ENCODE measurements at regions not wholly inside any gene's neighbourhood (a gene's known extent, or its start where the extent isn't known, plus 50 kb on each side); places are given as distances from the start of the nearest gene placed in this dataset.

DNA sequence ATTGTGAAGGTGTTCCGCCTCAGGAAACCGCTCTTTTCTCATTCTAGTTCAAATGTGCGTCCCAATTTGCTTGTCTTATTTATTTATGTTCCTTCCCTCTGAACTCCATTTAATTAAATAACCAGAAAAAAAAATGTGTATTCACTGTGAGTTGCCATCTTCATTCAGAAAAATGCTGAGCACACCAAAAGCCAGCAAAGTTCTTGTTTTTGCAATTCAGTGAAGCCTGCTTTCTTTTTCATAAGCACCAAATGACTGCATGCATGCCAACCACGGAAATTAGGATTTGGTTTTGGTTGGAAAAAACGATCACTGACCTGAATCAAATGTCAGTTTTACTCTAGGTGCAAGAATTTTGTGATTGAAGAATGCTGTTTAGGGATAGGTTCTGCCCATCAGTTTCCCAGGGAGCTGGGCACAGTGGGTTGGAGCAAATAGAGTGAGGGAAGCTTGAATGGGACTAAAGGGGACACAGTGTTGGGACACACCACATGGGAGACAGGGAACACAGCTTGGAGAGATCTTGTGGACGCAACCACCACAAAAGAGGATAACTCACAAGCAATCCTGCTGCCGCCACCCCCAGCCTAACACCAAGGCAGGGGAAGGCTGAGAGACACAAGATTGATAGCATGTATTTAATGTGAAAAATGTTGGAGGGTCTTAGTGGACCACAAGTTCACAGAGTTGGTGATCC is 183.4 kb upstream of the GALNT2 start:
- no peak for DNase-seq (ENCODE audit: low read depth, low spot score)
- Histone ChIP-seq H3K27me3 (ENCODE audit: control insufficient read depth, insufficient read depth, low read length) (no peaks in the 10 kb centered on the region), H3K4me1 (ENCODE audit: control insufficient read depth, insufficient read depth, low read length) (no peaks in the 10 kb centered on the region), H3K27ac (ENCODE audit: low read length) (no peak overlapping the region), H3K9me3 (ENCODE audit: control insufficient read depth, insufficient read depth, low read length) (no peaks in the 10 kb centered on the region), H3K4me3 (ENCODE audit: low read length) (no peak overlapping the region), H3K36me3 (ENCODE audit: control insufficient read depth, insufficient read depth, low read length) (no peaks in the 10 kb centered on the region)
- WGBS (ENCODE audit: insufficient coverage, insufficient read length): no CpG with 5 or more reads among the region's 7 CpGs

DNA sequence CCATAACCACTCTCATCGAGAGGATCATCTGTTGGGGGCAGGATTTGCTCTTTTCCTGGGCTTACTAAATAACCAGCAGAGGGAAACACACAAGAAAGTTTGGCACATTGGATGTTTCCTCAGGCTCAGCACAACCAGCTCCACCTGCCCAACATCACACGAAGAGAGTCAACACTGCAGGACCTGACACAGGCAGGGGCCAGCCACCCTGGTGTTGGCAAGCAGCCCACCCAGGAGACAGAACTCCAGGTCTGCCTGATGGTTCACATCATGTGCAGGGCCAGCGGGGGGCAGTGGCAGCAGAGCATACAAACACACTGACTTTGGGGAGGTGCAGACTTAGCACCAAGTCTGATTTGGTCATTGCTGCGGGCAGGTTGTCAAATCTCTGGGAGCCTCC is 182.3 kb upstream of the GALNT2 start:
- H3K4me3 ChIP-seq (ENCODE audit: low read length): no peak overlapping the region
- H3K4me1 ChIP-seq (ENCODE audit: control insufficient read depth, insufficient read depth, low read length): no peaks in the 10 kb centered on the region
- no peaks in the 10 kb centered on the region for H3K27me3 ChIP-seq (ENCODE audit: control insufficient read depth, insufficient read depth, low read length)
- H3K27ac ChIP-seq (ENCODE audit: low read length): no peak overlapping the region
- DNase-seq (ENCODE audit: low read depth, low spot score): no peak
- H3K9me3 ChIP-seq (ENCODE audit: control insufficient read depth, insufficient read depth, low read length): no peaks in the 10 kb centered on the region
- no CpG with 5 or more reads among the region's 4 CpGs for WGBS (ENCODE audit: insufficient coverage, insufficient read length)
- H3K36me3 ChIP-seq (ENCODE audit: control insufficient read depth, insufficient read depth, low read length): no peaks in the 10 kb centered on the region

DNA sequence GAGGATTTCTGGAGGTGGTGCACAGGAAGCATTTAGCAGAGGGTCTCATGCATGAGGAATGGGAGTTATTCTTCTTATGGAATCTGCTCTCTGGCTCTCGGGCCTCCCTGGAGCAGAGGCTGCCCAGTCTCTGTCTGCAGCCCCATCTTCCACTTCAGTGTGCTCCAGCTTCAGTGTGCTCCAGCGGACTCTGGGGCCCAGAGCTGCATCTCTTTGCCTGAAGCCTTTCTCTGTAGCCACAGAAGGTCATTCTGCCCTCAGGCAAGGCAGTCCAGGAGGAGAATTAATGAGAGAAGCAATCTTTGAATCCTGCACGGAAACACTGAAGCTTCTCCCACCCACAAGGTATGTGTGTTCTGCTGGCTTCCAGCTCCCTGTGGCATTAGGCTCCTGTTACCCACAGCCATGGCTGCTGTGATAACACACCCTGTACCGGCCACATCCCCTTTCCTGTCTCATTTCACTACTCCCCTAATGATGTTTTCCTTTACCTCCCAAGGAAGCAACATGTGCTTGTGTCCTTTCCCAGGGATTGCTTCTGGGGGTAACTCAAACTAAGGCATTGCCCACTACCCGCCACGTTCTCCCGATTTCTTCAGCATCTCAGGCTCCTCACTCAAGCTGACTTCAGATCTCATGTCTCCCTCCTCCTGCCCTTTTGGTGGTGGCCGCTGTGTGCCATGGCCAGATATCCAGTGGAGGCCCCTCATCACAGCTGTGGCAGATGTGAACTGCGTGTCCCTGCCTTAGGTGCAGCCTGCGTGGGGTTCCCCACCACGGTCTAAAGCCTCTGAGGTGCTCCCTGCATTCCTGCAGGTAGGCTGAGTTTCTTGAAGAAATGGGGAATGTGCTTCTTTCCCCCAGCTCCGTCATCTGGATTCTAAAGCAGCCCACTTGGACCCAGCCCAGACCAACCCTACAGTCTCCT is 181.2 kb upstream of the GALNT2 start:
- Histone ChIP-seq H3K27ac (ENCODE audit: low read length) (no peak overlapping the region), H3K27me3 (ENCODE audit: control insufficient read depth, insufficient read depth, low read length) (no peaks in the 10 kb centered on the region), H3K36me3 (ENCODE audit: control insufficient read depth, insufficient read depth, low read length) (no peaks in the 10 kb centered on the region), H3K9me3 (ENCODE audit: control insufficient read depth, insufficient read depth, low read length) (no peaks in the 10 kb centered on the region), H3K4me1 (ENCODE audit: control insufficient read depth, insufficient read depth, low read length) (no peaks in the 10 kb centered on the region), H3K4me3 (ENCODE audit: low read length) (no peak overlapping the region; the same call in 1 of the 2 replicates)
- WGBS (ENCODE audit: insufficient coverage, insufficient read length): no CpG with 5 or more reads among the region's 12 CpGs
- DNase-seq (ENCODE audit: low read depth, low spot score): no peak

GRCh38 chr1:229886636-229887035 is 180.4 kb upstream of the GALNT2 start:
- Histone ChIP-seq H3K9me3 (ENCODE audit: control insufficient read depth, insufficient read depth, low read length) (no peaks in the 10 kb centered on the region), H3K27me3 (ENCODE audit: control insufficient read depth, insufficient read depth, low read length) (no peaks in the 10 kb centered on the region), H3K36me3 (ENCODE audit: control insufficient read depth, insufficient read depth, low read length) (no peaks in the 10 kb centered on the region), H3K4me3 (ENCODE audit: low read length) (no peak overlapping the region), H3K27ac (ENCODE audit: low read length) (no peak overlapping the region), H3K4me1 (ENCODE audit: control insufficient read depth, insufficient read depth, low read length) (no peaks in the 10 kb centered on the region)
- WGBS (ENCODE audit: insufficient coverage, insufficient read length): no CpG with 5 or more reads among the region's 8 CpGs
- DNase-seq (ENCODE audit: low read depth, low spot score): no peak

DNA sequence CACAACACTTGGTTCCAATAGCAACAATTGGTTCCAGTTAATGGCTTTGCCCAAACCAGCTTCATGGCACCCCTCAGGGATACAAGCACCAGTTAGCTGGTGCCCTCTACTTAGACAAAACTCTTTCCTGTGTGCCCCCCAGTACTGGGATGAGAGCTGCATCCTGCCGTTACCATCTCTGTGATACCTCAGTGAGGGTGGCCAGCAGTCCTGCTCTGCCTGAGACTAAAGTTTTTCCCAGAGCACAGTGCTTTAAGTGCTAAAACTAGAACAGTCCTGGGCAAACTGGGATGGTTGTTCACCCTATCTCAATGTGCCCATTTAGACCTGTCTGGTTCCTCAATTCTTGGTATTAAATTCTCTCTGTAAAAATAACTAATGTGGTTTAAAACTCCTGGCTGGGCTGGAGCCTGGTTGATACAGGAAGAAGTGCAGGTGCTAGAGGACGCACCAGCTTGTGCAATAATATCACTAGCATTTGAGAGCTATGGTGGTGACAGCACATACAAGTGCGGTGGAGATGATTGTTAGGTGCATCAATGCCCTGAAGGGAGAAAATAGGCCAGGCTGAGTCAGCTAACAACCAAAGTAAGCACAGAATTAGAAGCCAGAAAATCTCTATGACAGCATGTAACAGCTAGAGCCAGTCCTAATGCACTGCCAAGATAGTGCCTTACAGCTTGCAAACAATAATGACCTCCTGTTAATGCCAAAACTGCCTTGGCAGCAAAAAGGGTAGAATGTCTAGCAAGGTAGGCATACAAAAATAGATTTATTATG is 179.8 kb upstream of the GALNT2 start:
- H3K27ac ChIP-seq (ENCODE audit: low read length): no peak overlapping the region
- no peaks in the 10 kb centered on the region for H3K36me3 ChIP-seq (ENCODE audit: control insufficient read depth, insufficient read depth, low read length)
- no peak for DNase-seq (ENCODE audit: low read depth, low spot score)
- H3K27me3 ChIP-seq (ENCODE audit: control insufficient read depth, insufficient read depth, low read length): no peaks in the 10 kb centered on the region
- H3K4me3 ChIP-seq (ENCODE audit: low read length): no peak overlapping the region
- H3K9me3 ChIP-seq (ENCODE audit: control insufficient read depth, insufficient read depth, low read length): no peaks in the 10 kb centered on the region
- H3K4me1 ChIP-seq (ENCODE audit: control insufficient read depth, insufficient read depth, low read length): no peaks in the 10 kb centered on the region
- WGBS (ENCODE audit: insufficient coverage, insufficient read length): no CpG with 5 or more reads among the region's 3 CpGs

DNA sequence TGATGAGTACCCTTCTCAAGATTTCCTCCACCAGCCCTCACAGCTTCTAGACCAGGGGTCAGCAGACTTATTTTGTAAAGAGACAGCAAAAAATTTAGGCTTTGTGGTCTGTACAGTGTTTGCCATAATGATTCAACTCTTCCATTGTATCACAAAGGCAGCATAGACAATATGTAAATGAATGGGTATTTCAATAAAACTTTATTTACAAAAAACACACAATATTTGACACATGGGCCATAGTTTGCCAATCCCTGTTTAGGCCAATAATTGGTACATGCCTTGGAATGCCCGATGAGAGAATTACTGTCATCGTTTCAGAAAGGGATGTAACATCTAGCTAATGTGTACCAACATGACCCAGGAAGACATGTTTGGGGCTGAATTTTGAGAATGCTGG is 178.9 kb upstream of the GALNT2 start:
- WGBS (ENCODE audit: insufficient coverage, insufficient read length): no CpG with 5 or more reads among the region's 2 CpGs
- no peak overlapping the region for H3K27ac ChIP-seq (ENCODE audit: low read length)
- no peaks in the 10 kb centered on the region for H3K9me3 ChIP-seq (ENCODE audit: control insufficient read depth, insufficient read depth, low read length)

DNA sequence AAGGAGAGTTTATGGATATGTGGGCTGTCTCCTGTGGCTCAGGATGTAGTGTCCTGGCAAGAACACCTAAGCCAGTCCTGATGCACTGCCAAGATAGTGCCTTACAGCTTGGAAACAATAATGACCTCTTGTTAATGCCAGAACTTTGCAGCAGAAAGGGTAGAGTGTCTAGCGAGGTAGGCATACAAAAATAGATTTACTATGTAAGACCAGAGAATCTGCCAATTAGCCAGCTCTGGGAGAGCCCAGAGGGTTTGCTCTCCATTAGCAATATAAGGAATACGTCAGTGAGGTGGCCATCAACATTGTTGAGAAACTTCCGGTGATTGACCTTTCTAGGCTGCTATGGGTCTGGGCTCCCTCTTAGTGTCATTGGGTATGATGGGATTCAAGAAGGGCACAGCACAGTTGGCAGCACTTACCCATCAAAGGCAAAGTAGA is 178.5 kb upstream of the GALNT2 start:
- Histone ChIP-seq H3K9me3 (ENCODE audit: control insufficient read depth, insufficient read depth, low read length) (no peaks in the 10 kb centered on the region), H3K4me1 (ENCODE audit: control insufficient read depth, insufficient read depth, low read length) (no peaks in the 10 kb centered on the region), H3K27me3 (ENCODE audit: control insufficient read depth, insufficient read depth, low read length) (no peaks in the 10 kb centered on the region), H3K36me3 (ENCODE audit: control insufficient read depth, insufficient read depth, low read length) (no peaks in the 10 kb centered on the region), H3K4me3 (ENCODE audit: low read length) (no peak overlapping the region), H3K27ac (ENCODE audit: low read length) (no peak overlapping the region)
- DNase-seq (ENCODE audit: low read depth, low spot score): no peak
- no CpG with 5 or more reads among the region's 3 CpGs for WGBS (ENCODE audit: insufficient coverage, insufficient read length)

More for the DNA sequence above, 178.9 kb upstream of the GALNT2 start:
- H3K27me3 ChIP-seq (ENCODE audit: control insufficient read depth, insufficient read depth, low read length): no peaks in the 10 kb centered on the region
- H3K4me3 ChIP-seq (ENCODE audit: low read length): no peak overlapping the region
- no peaks in the 10 kb centered on the region for H3K4me1 ChIP-seq (ENCODE audit: control insufficient read depth, insufficient read depth, low read length)
- H3K36me3 ChIP-seq (ENCODE audit: control insufficient read depth, insufficient read depth, low read length): no peaks in the 10 kb centered on the region
- DNase-seq (ENCODE audit: low read depth, low spot score): no peak

GRCh38 chr1:229889031-229889517 is 178.0 kb upstream of the GALNT2 start:
- WGBS (ENCODE audit: insufficient coverage, insufficient read length): no CpG with 5 or more reads among the region's 1 CpG
- no peaks in the 10 kb centered on the region for H3K27me3 ChIP-seq (ENCODE audit: control insufficient read depth, insufficient read depth, low read length)
- H3K4me1 ChIP-seq (ENCODE audit: control insufficient read depth, insufficient read depth, low read length): no peaks in the 10 kb centered on the region
- H3K9me3 ChIP-seq (ENCODE audit: control insufficient read depth, insufficient read depth, low read length): no peaks in the 10 kb centered on the region
- H3K4me3 ChIP-seq (ENCODE audit: low read length): no peak overlapping the region
- DNase-seq (ENCODE audit: low read depth, low spot score): no peak
- no peak overlapping the region for H3K27ac ChIP-seq (ENCODE audit: low read length)
- H3K36me3 ChIP-seq (ENCODE audit: control insufficient read depth, insufficient read depth, low read length): no peaks in the 10 kb centered on the region

DNA sequence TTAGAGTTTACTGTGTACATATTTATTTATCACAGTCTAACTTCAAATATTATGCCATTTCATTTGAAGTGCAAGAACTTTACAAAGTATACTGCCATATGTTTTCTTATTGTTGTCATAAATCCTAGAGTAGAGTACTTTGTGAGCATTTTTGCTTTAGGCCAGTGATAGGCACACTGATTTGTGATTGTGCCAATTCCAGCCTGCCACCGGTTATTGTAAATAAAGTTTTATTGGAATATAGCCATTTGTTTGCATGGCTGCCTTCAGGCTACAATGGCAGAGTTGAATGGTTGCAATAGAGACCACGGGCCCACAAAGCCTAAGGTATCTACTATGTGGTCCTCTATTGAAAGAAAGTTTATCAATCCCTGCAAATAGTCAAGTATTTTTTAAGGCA is 175.8 kb upstream of the GALNT2 start:
- H3K9me3 ChIP-seq (ENCODE audit: control insufficient read depth, insufficient read depth, low read length): no peaks in the 10 kb centered on the region
- no peak for DNase-seq (ENCODE audit: low read depth, low spot score)
- WGBS (ENCODE audit: insufficient coverage, insufficient read length): no CpG with 5 or more reads among the region's 2 CpGs

DNA sequence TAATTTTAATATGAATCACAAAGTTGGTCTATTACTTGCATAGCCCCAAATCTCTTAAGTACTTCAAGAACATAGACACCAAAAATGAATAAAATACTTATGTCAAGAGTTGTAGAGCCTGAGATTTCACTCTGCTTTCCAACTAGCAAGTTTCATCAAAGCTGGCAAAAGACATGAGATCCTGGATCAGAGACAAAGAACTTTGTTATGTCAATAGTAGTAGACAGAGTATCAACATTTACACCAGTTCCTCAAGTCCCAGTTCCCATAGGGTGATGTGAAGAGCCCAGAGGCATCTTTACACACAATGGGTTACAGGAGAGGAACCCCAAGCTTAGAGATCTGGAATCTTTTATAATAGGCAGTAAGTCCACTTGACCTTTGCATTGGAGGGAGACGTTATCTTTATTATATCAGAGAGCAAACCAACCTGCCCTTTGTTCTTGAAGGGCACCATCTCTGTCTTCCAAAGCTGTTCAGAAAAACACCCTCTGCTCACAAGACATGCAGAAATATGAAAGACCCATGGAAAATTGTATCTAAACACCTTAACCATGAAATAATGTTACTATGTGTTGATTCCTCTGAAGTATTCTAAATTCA is 174.4 kb upstream of the GALNT2 start:
- WGBS (ENCODE audit: insufficient coverage, insufficient read length): no CpG with 5 or more reads among the region's 1 CpG
- H3K27me3 ChIP-seq (ENCODE audit: control insufficient read depth, insufficient read depth, low read length): no peaks in the 10 kb centered on the region
- no peak overlapping the region for H3K27ac ChIP-seq (ENCODE audit: low read length)
- H3K4me1 ChIP-seq (ENCODE audit: control insufficient read depth, insufficient read depth, low read length): no peaks in the 10 kb centered on the region
- H3K36me3 ChIP-seq (ENCODE audit: control insufficient read depth, insufficient read depth, low read length): no peaks in the 10 kb centered on the region
- no peaks in the 10 kb centered on the region for H3K9me3 ChIP-seq (ENCODE audit: control insufficient read depth, insufficient read depth, low read length)
- DNase-seq (ENCODE audit: low read depth, low spot score): no peak
- no peak overlapping the region for H3K4me3 ChIP-seq (ENCODE audit: low read length)

More for the DNA sequence above, 175.8 kb upstream of the GALNT2 start:
- Histone ChIP-seq H3K27ac (ENCODE audit: low read length) (no peak overlapping the region), H3K36me3 (ENCODE audit: control insufficient read depth, insufficient read depth, low read length) (no peaks in the 10 kb centered on the region), H3K4me3 (ENCODE audit: low read length) (no peak overlapping the region), H3K4me1 (ENCODE audit: control insufficient read depth, insufficient read depth, low read length) (no peaks in the 10 kb centered on the region), H3K27me3 (ENCODE audit: control insufficient read depth, insufficient read depth, low read length) (no peaks in the 10 kb centered on the region)
